Pancreas (tissue), 10 donors: ENCODE measurements at regions not wholly inside any gene's neighbourhood (a gene's known extent, or its start where the extent isn't known, plus 50 kb on each side); places are given as distances from the start of the nearest gene placed in this dataset.

Experiments
- ATAC-seq, 4 donors: fragments of 200-7000 bp; cut with Tn5 transposase; one replicate each; pipeline versions ENCODE4 v1.8.0 to v1.9.1; 2020; ENCODE audit warnings: mild to moderate bottlenecking in 4 of 4, moderate library complexity in 4 of 4
- DNase-seq, 6 donors: peaks; one replicate each; pipeline ENCODE4 v3.0.0-alpha.2; 2020
- FAIRE-seq: peaks from 2 replicates; lab custom pipeline; 2012; peaks lifted over from hg19 to GRCh38; lab: Jason Lieb, UNC
- H3K27ac ChIP-seq, 4 donors: fragments of 200-600 bp; sonication (generic); 1 replicate in 3 of 4; 2 replicates in 1 of 4; pipeline versions ENCODE4 v1.5.0 to v1.8.0; 2020
- H3K27me3 ChIP-seq, 4 donors: fragments of 200-600 bp; one replicate each; pipeline ENCODE4 v1.8.0; 2021
- H3K36me3 ChIP-seq, 3 donors: fragments of 200-600 bp; sonication (generic) in 1 of 3; one replicate each; pipeline versions ENCODE4 v1.5.0 to v1.8.0; 2020 to 2021
- H3K4me1 ChIP-seq, 3 donors: fragments of 200-600 bp; one replicate each; pipeline ENCODE4 v1.8.0; 2021
- H3K4me3 ChIP-seq, 4 donors: fragments of 200-600 bp; sonication (generic) in 2 of 4; one replicate each; pipeline versions ENCODE4 v1.5.0 to v1.8.0; 2020 to 2021
- H3K9me3 ChIP-seq, 4 donors: fragments of 200-600 bp; one replicate each; pipeline ENCODE4 v1.8.0; 2021
- CTCF ChIP-seq, 4 donors: fragments of 200-600 bp; sonication (generic) in 3 of 4; IDR thresholded peaks; one replicate each; pipeline versions ENCODE4 v1.5.0 to v1.8.0; 2021; ENCODE audit warnings: antibody characterized with exemption in 4 of 4
- WGBS, 2 donors: extraction: QIAGEN DNeasy Blood & Tissue Kit; methylation state at CpG; one replicate each; pipeline ENCODE4 v1.1.7; 2013; 5-methylcytosine and 5-hydroxymethylcytosine counted together
- intact Hi-C, 3 donors: fragments of 100-400 bp; cut with DNase I; formaldehyde crosslinking; loops; one replicate each; pipeline versions ENCODE4 v1.11.1 to v1.14.2; 2022
- donor health status: healthy with polysubstance abuse.
- donor health status: DM: no; HTN: no; CAD: no; lungs with moderate emphysema.
- donor health status: DM: no; HTN: no; CAD: no.
- donor health status: control.
- donor health status: control.
- donor health status: Bipolar disorder and iron deficiency.
- donor health status: DM: yes; HTN: yes; CAD: no.
- donor health status: DM: no; HTN: no; CAD: no.
- donor health status: DM: no; HTN: no; CAD: no.
- donor health status: DM: yes; HTN: yes; CAD: no.

GRCh38 chr15:61731099-61731498 lies 329.1 kb downstream of the VPS13C start:
- FAIRE-seq = no peak
- no peak for TF ChIP-seq CTCF (IDR thresholded peaks at IDR 0.05)
- H3K4me3 ChIP-seq = no peak overlapping the region
- intact Hi-C loops = no loop called here
- H3K36me3 ChIP-seq = no peaks in the 10 kb centered on the region
- no peak for DNase-seq
- no peak for ATAC-seq
- no peaks in the 10 kb centered on the region for H3K9me3 ChIP-seq
- no peaks in the 10 kb centered on the region for H3K4me1 ChIP-seq
- 49 to 51% methylated on average over 3 of the region's 3 CpGs for WGBS, 2 donors
- H3K27me3 ChIP-seq = no peaks in the 10 kb centered on the region
- H3K27ac ChIP-seq = no peak overlapping the region

GRCh38 chr15:61729646-61730045 lies 330.6 kb downstream of the VPS13C start:
- Histone ChIP-seq H3K9me3 (no peaks in the 10 kb centered on the region), H3K4me3 (no peak overlapping the region), H3K4me1 (no peaks in the 10 kb centered on the region), H3K27me3 (no peaks in the 10 kb centered on the region), H3K27ac (no peak overlapping the region), H3K36me3 (no peaks in the 10 kb centered on the region)
- ATAC-seq (no peak), FAIRE-seq (no peak), DNase-seq (no peak)
- intact Hi-C loops = no loop called here
- no peak for TF ChIP-seq CTCF (IDR thresholded peaks at IDR 0.05)
- WGBS, 2 donors = 85 to 89% methylated on average over 2 of the region's 2 CpGs

GRCh38 chr15:61726166-61726565 lies 334.1 kb downstream of the VPS13C start:
- no peak for DNase-seq
- Histone ChIP-seq H3K9me3 (no peaks in the 10 kb centered on the region), H3K4me3 (no peak overlapping the region), H3K4me1 (no peaks in the 10 kb centered on the region), H3K36me3 (no peaks in the 10 kb centered on the region), H3K27ac (no peak overlapping the region), H3K27me3 (peaks cover 0 to 2% (median 0%) of the 10 kb centered on the region in 4 donors)
- FAIRE-seq = no peak
- 55 to 57% methylated on average over 7 of the region's 7 CpGs for WGBS, 2 donors
- TF ChIP-seq CTCF (IDR thresholded peaks at IDR 0.05) = no peak
- intact Hi-C loops = no loop called here
- ATAC-seq = no peak

- FAIRE-seq (no peak), ATAC-seq (no peak), DNase-seq (no peak)
- Histone ChIP-seq H3K27me3 (peaks cover 0 to 2% (median 0%) of the 10 kb centered on the region in 4 donors), H3K4me3 (no peak overlapping the region), H3K4me1 (no peaks in the 10 kb centered on the region), H3K27ac (no peak overlapping the region), H3K9me3 (no peaks in the 10 kb centered on the region), H3K36me3 (no peaks in the 10 kb centered on the region)
- 44 to 68% methylated on average over 3 of the region's 3 CpGs for WGBS, 2 donors
- intact Hi-C loops = no loop called here
- TF ChIP-seq CTCF (IDR thresholded peaks at IDR 0.05) = no peak
Observed at GRCh38 chr15:61725251-61725650, 335.0 kb downstream of the VPS13C start.

- DNase-seq = no peak
- H3K27me3 ChIP-seq = peaks cover 0 to 2% (median 0%) of the 10 kb centered on the region in 4 donors
- no peak for ATAC-seq
- no peak for TF ChIP-seq CTCF (IDR thresholded peaks at IDR 0.05)
- WGBS, 2 donors = 87 to 91% methylated on average over 12 of the region's 12 CpGs
- no peak for FAIRE-seq
- H3K27ac ChIP-seq = no peak overlapping the region
- no peaks in the 10 kb centered on the region for H3K36me3 ChIP-seq
- no peaks in the 10 kb centered on the region for H3K9me3 ChIP-seq
- intact Hi-C loops = no loop called here
- no peaks in the 10 kb centered on the region for H3K4me1 ChIP-seq
- H3K4me3 ChIP-seq = no peak overlapping the region
Observed at GRCh38 chr15:61724251-61724939, 335.9 kb downstream of the VPS13C start.
